ENCODE measurements at regions not wholly inside any gene's neighbourhood (a gene's known extent, or its start where the extent isn't known, plus 50 kb on each side); places are given as distances from the start of the nearest gene placed in this dataset.

DNA sequence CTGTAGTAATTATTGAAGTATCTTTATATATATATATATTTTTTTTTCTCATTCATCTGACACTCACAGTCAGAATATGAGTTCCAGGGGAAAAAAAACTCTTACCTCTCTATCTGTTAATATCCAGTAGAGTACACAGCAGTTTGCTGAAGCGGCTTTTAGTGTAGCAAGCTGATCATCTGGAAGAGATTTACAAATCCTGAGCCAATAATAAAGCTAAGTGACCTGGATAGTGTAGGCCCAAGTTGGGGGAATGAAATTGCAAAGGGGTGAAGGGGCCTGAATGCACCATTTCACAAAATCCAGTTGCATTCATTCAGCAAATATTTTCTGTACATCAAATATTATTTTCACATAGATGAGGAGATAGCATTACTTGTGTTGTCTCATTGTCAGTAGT is 234.6 kb upstream of the FLRT2 start:
- no peak overlapping the region for H3K4me3 ChIP-seq (ENCODE audit: low read length in 3 of 3)
- intact Hi-C loops (cut with DNase I): no loop called here
- H3K27me3 ChIP-seq (ENCODE audit: control insufficient read depth, insufficient read depth, low read length): no peaks in the 10 kb centered on the region

DNA sequence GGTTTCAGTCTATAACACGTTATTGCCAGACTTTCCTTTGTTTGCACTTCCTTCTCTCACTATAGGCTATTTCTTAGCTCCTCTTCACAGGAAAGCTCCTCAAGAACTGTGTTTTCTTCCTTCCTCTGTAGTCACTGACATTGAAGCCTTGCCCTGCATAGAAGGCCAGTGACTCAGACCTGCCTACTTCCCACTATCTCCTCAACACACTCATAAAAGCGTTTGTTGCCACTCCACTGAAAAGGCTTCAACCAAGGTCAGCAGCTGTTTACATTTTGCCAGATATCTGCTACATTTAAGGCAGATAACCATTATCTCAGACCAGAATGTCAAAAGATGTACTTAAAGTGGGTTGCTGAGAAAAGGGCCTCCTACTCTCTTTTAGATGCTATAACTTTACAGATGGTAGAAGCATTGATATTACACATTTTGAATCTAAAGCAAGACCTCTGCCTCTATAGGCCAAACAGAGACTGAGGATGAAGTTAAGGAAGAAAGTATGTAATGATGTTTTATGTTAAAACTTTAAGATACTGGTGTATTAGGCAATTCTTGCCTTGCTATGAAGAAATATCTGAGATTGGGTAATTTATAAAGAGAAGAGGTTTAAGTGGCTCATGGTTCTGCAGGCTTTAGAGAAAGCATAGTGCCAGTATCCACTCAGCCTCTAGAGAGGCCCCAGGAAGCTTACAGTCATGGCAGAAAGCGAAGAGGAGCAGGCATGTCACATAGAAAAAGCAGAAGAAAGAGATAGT is 233.3 kb upstream of the FLRT2 start:
- Histone ChIP-seq H3K27ac (ENCODE audit: low read depth in 2 of 2, low read length in 2 of 2) (no peak overlapping the region), H3K27me3 (ENCODE audit: control insufficient read depth, insufficient read depth, low read length) (no peaks in the 10 kb centered on the region), H3K9me3 (ENCODE audit: control insufficient read depth in 2 of 3, insufficient read depth in 1 of 3, low read length in 3 of 3) (no peaks in the 10 kb centered on the region), H3K4me3 (ENCODE audit: low read length in 3 of 3) (no peak overlapping the region), H3K4me1 (ENCODE audit: control insufficient read depth in 2 of 3, insufficient read depth in 2 of 3, low read depth in 1 of 3, low read length in 3 of 3) (no peaks in the 10 kb centered on the region), H3K36me3 (ENCODE audit: control insufficient read depth in 2 of 3, insufficient read depth in 3 of 3, low read length in 3 of 3) (no peaks in the 10 kb centered on the region), H3K9ac (ENCODE audit: low read length in 3 of 3) (no peak overlapping the region)
- DNase-seq (no peak), FAIRE-seq (no peak)
- TF ChIP-seq, protein P1, sequence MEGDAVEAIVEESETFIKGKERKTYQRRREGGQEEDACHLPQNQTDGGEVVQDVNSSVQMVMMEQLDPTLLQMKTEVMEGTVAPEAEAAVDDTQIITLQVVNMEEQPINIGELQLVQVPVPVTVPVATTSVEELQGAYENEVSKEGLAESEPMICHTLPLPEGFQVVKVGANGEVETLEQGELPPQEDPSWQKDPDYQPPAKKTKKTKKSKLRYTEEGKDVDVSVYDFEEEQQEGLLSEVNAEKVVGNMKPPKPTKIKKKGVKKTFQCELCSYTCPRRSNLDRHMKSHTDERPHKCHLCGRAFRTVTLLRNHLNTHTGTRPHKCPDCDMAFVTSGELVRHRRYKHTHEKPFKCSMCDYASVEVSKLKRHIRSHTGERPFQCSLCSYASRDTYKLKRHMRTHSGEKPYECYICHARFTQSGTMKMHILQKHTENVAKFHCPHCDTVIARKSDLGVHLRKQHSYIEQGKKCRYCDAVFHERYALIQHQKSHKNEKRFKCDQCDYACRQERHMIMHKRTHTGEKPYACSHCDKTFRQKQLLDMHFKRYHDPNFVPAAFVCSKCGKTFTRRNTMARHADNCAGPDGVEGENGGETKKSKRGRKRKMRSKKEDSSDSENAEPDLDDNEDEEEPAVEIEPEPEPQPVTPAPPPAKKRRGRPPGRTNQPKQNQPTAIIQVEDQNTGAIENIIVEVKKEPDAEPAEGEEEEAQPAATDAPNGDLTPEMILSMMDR (IDR thresholded peaks at IDR 0.05; ENCODE audit: borderline replicate concordance, extremely low read depth, insufficient read depth): no peak
- intact Hi-C loops (cut with DNase I): no loop called here

More for the DNA sequence above, 234.6 kb upstream of the FLRT2 start:
- DNase-seq: no peak
- TF ChIP-seq, protein P1 (IDR thresholded peaks at IDR 0.05; ENCODE audit: borderline replicate concordance, extremely low read depth, insufficient read depth): no peak
- no peaks in the 10 kb centered on the region for H3K4me1 ChIP-seq (ENCODE audit: control insufficient read depth in 2 of 3, insufficient read depth in 2 of 3, low read depth in 1 of 3, low read length in 3 of 3)
- FAIRE-seq: no peak
- no peaks in the 10 kb centered on the region for H3K9me3 ChIP-seq (ENCODE audit: control insufficient read depth in 2 of 3, insufficient read depth in 1 of 3, low read length in 3 of 3)
- H3K36me3 ChIP-seq (ENCODE audit: control insufficient read depth in 2 of 3, insufficient read depth in 3 of 3, low read length in 3 of 3): no peaks in the 10 kb centered on the region
- no peak overlapping the region for H3K27ac ChIP-seq (ENCODE audit: low read depth in 2 of 2, low read length in 2 of 2)
- H3K9ac ChIP-seq (ENCODE audit: low read length in 3 of 3): no peak overlapping the region

DNA sequence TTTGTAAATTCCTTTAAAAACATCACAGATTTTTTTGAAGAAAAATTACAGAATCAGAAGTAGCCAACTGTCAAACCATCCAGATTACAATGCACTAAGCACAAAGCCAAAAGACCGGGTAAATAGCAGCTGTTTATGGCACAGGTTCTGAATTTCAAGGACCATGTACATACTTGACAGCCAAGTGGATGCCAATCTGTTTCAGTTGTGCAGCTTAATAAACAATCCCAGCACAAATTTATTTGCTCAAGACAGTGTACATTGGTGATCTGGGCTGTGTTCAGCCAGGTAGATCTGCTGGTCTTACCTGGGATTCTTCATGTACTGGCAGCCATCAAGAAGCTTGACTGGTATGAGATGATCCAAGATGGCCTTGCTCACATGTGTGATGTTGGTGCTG is 229.8 kb upstream of the FLRT2 start:
- no peak overlapping the region for H3K9ac ChIP-seq (ENCODE audit: low read length in 3 of 3)
- H3K27me3 ChIP-seq (ENCODE audit: control insufficient read depth, insufficient read depth, low read length): no peaks in the 10 kb centered on the region
- intact Hi-C loops (cut with DNase I): no loop called here
- H3K36me3 ChIP-seq (ENCODE audit: control insufficient read depth in 2 of 3, insufficient read depth in 3 of 3, low read length in 3 of 3): no peaks in the 10 kb centered on the region
- no peaks in the 10 kb centered on the region for H3K4me1 ChIP-seq (ENCODE audit: control insufficient read depth in 2 of 3, insufficient read depth in 2 of 3, low read depth in 1 of 3, low read length in 3 of 3)
- H3K9me3 ChIP-seq (ENCODE audit: control insufficient read depth in 2 of 3, insufficient read depth in 1 of 3, low read length in 3 of 3): no peaks in the 10 kb centered on the region
- H3K4me3 ChIP-seq (ENCODE audit: low read length in 3 of 3): no peak overlapping the region
- no peak for DNase-seq
- TF ChIP-seq, protein P1 (IDR thresholded peaks at IDR 0.05; ENCODE audit: borderline replicate concordance, extremely low read depth, insufficient read depth): no peak
- no peak overlapping the region for H3K27ac ChIP-seq (ENCODE audit: low read depth in 2 of 2, low read length in 2 of 2)
- no peak for FAIRE-seq

DNA sequence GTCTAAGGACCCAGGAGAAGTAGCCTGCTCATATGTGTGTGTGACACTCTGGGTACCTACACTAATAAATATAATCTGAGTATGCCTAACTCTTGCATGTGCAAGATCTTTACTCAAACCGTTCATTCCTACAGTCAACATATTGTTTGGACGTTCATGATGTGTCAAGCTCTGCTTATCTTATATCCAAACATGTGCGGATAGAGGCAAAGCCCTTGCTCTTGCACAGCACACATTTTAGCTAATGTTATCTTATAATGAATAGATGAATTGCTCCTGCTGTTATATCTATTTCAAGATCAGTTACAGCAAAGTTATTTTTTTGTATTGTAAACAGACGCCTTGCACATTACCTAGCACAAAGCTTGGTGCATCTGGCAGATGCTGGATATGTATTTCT is 228.4 kb upstream of the FLRT2 start:
- Histone ChIP-seq H3K4me1 (ENCODE audit: control insufficient read depth in 2 of 3, insufficient read depth in 2 of 3, low read depth in 1 of 3, low read length in 3 of 3) (no peaks in the 10 kb centered on the region), H3K4me3 (ENCODE audit: low read length in 3 of 3) (no peak overlapping the region), H3K36me3 (ENCODE audit: control insufficient read depth in 2 of 3, insufficient read depth in 3 of 3, low read length in 3 of 3) (no peaks in the 10 kb centered on the region), H3K9me3 (ENCODE audit: control insufficient read depth in 2 of 3, insufficient read depth in 1 of 3, low read length in 3 of 3) (no peaks in the 10 kb centered on the region), H3K27ac (ENCODE audit: low read depth in 2 of 2, low read length in 2 of 2) (no peak overlapping the region), H3K9ac (ENCODE audit: low read length in 3 of 3) (no peak overlapping the region), H3K27me3 (ENCODE audit: control insufficient read depth, insufficient read depth, low read length) (no peaks in the 10 kb centered on the region)
- no peak for DNase-seq
- TF ChIP-seq, protein P1 (IDR thresholded peaks at IDR 0.05; ENCODE audit: borderline replicate concordance, extremely low read depth, insufficient read depth): no peak
- no peak for FAIRE-seq
- intact Hi-C loops (cut with DNase I): no loop called here

All from kidney (tissue), 13 donors.